Hepatocyte (in vitro differentiated cells): ENCODE measurements at regions not wholly inside any gene's neighbourhood (a gene's known extent, or its start where the extent isn't known, plus 50 kb on each side); places are given as distances from the start of the nearest gene placed in this dataset.

Source experiments
- DNase-seq: peaks from one replicate; pipeline ENCODE4 v3.0.0-alpha.2; 2016; ENCODE audit warnings: low spot score
- H2AFZ ChIP-seq: fragments of 200-600 bp; sonication (generic); 2 replicates; pipeline ENCODE4 v1.6.0; 2016; ENCODE audit warnings: antibody characterized with exemption, mild to moderate bottlenecking
- H3K27ac ChIP-seq: fragments of 200-600 bp; sonication (generic); 2 replicates; pipeline ENCODE4 v1.5.1; 2016; ENCODE audit warnings: mild to moderate bottlenecking
- H3K27me3 ChIP-seq: fragments of 200-600 bp; sonication (generic); 2 replicates; pipeline ENCODE4 v1.6.1; 2016
- H3K36me3 ChIP-seq: fragments of 200-600 bp; sonication (generic); replicated peaks from 2 replicates; pipeline ENCODE4 v1.5.1; 2016; ENCODE audit warnings: low read depth; ENCODE audit not compliant: insufficient read depth
- H3K4me1 ChIP-seq: fragments of 200-600 bp; sonication (generic); 2 replicates; pipeline ENCODE4 v1.5.1; 2016; ENCODE audit warnings: mild to moderate bottlenecking, moderate library complexity; ENCODE audit not compliant: insufficient read depth
- H3K4me2 ChIP-seq: fragments of 200-600 bp; sonication (generic); 2 replicates; pipeline ENCODE4 v1.6.0; 2016
- H3K4me3 ChIP-seq: fragments of 200-600 bp; sonication (generic); 2 replicates; pipeline ENCODE4 v1.5.1; 2016; ENCODE audit warnings: mild to moderate bottlenecking
- H3K79me2 ChIP-seq: fragments of 200-600 bp; sonication (generic); 2 replicates; pipeline ENCODE4 v1.6.0; 2017; ENCODE audit warnings: mild to moderate bottlenecking
- H3K9me2 ChIP-seq: fragments of 200-600 bp; sonication (generic); replicated peaks from 2 replicates; pipeline ENCODE4 v1.6.0; 2017; ENCODE audit warnings: mild to moderate bottlenecking; ENCODE audit not compliant: insufficient read depth
- H3K9me3 ChIP-seq: fragments of 200-600 bp; sonication (generic); 2 replicates; pipeline ENCODE4 v1.5.1; 2016; ENCODE audit warnings: low read depth, mild to moderate bottlenecking
- H4K20me1 ChIP-seq: fragments of 200-600 bp; sonication (generic); 2 replicates; pipeline ENCODE4 v1.6.0; 2016; ENCODE audit warnings: mild to moderate bottlenecking; ENCODE audit not compliant: insufficient read depth, poor library complexity, severe bottlenecking
- EZH2 ChIP-seq: fragments of 200-600 bp; sonication (generic); IDR thresholded peaks from 2 replicates; pipeline ENCODE4 v1.6.1; 2016; ENCODE audit warnings: antibody characterized with exemption, mild to moderate bottlenecking, borderline replicate concordance
- EZH2phosphoT487 ChIP-seq: fragments of 200-600 bp; sonication (generic); IDR thresholded peaks from one replicate; pipeline ENCODE4 v1.6.1; 2018; ENCODE audit warnings: antibody characterized with exemption, mild to moderate bottlenecking, low read depth, moderate library complexity; ENCODE audit not compliant: unreplicated experiment, severe bottlenecking
- WGBS: methylation state at CpG from one replicate; pipeline ENCODE4 v1.1.6; 2016; ENCODE audit warnings: low lambda C conversion rate; ENCODE audit errors: missing lambda C conversion rate; 5-methylcytosine and 5-hydroxymethylcytosine counted together
- TF ChIP-seq, protein P1 (sequence below): fragments of 200-600 bp; sonication (generic); IDR thresholded peaks from 2 replicates; pipeline ENCODE4 v1.5.1; 2016; ENCODE audit warnings: antibody characterized with exemption, mild to moderate bottlenecking; ENCODE audit not compliant: poor library complexity

- TF ChIP-seq EZH2 (no peak), EZH2phosphoT487 (no peak)
- TF ChIP-seq, protein P1, sequence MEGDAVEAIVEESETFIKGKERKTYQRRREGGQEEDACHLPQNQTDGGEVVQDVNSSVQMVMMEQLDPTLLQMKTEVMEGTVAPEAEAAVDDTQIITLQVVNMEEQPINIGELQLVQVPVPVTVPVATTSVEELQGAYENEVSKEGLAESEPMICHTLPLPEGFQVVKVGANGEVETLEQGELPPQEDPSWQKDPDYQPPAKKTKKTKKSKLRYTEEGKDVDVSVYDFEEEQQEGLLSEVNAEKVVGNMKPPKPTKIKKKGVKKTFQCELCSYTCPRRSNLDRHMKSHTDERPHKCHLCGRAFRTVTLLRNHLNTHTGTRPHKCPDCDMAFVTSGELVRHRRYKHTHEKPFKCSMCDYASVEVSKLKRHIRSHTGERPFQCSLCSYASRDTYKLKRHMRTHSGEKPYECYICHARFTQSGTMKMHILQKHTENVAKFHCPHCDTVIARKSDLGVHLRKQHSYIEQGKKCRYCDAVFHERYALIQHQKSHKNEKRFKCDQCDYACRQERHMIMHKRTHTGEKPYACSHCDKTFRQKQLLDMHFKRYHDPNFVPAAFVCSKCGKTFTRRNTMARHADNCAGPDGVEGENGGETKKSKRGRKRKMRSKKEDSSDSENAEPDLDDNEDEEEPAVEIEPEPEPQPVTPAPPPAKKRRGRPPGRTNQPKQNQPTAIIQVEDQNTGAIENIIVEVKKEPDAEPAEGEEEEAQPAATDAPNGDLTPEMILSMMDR = no peak
- no peak overlapping the region for H2AFZ ChIP-seq
- H3K4me3 ChIP-seq = no peak overlapping the region
- H3K9me3 ChIP-seq = no peaks in the 10 kb centered on the region
- no peak overlapping the region for H3K4me2 ChIP-seq
- WGBS = 56% methylated on average over 1 of the region's 1 CpG
- H3K9me2 ChIP-seq = no peaks in the 10 kb centered on the region
- DNase-seq = no peak
- H3K4me1 ChIP-seq = no peaks in the 10 kb centered on the region
- no peaks in the 10 kb centered on the region for H4K20me1 ChIP-seq
- H3K27ac ChIP-seq = no peak overlapping the region
- H3K27me3 ChIP-seq = no peaks in the 10 kb centered on the region
- no peaks in the 10 kb centered on the region for H3K79me2 ChIP-seq
- H3K36me3 ChIP-seq = no peaks in the 10 kb centered on the region
Measured at GRCh38 chr11:42901084-42901483, 410.7 kb upstream of the API5 start.

GRCh38 chr11:42906226-42906625, 405.6 kb upstream of the API5 start:
- H3K9me2 ChIP-seq = no peaks in the 10 kb centered on the region
- no peak overlapping the region for H3K4me2 ChIP-seq
- no peak for DNase-seq
- H3K27ac ChIP-seq = no peak overlapping the region
- no peak overlapping the region for H3K4me3 ChIP-seq
- WGBS = 76% methylated on average over 7 of the region's 7 CpGs
- H4K20me1 ChIP-seq = no peaks in the 10 kb centered on the region
- H2AFZ ChIP-seq = no peak overlapping the region
- no peaks in the 10 kb centered on the region for H3K36me3 ChIP-seq
- no peaks in the 10 kb centered on the region for H3K9me3 ChIP-seq
- no peaks in the 10 kb centered on the region for H3K79me2 ChIP-seq
- no peaks in the 10 kb centered on the region for H3K4me1 ChIP-seq
- H3K27me3 ChIP-seq = no peaks in the 10 kb centered on the region
- TF ChIP-seq, protein P1 = no peak
- no peak for TF ChIP-seq EZH2phosphoT487
- TF ChIP-seq EZH2 = no peak

DNA sequence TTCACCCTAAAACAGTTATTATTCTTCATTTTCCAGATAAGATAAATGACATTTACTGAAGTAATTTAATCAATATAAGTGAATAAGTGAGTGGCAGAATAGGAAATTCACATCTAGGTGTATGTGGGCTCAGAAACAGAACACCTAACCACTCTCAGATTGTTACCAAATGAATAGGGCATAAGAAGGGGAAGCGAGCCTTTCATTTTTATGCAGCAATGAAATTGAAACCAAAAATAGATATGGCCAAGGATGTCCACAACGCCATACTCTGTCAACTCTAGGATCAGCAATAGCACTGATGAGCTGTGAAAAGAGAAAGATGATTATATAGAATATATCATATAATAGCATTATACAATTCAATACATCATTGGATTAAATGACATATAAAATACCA, 398.1 kb upstream of the API5 start:
- Histone ChIP-seq H3K4me2 (no peak overlapping the region), H3K9me3 (no peaks in the 10 kb centered on the region), H3K27me3 (no peaks in the 10 kb centered on the region), H3K9me2 (no peaks in the 10 kb centered on the region), H3K4me3 (no peak overlapping the region), H4K20me1 (no peaks in the 10 kb centered on the region), H3K36me3 (no peaks in the 10 kb centered on the region), H3K27ac (no peak overlapping the region), H2AFZ (no peak overlapping the region), H3K4me1 (no peaks in the 10 kb centered on the region), H3K79me2 (no peaks in the 10 kb centered on the region)
- no peak for TF ChIP-seq EZH2phosphoT487
- TF ChIP-seq, protein P1 = no peak
- no peak for TF ChIP-seq EZH2
- 90% methylated on average over 2 of the region's 2 CpGs for WGBS
- no peak for DNase-seq

DNA sequence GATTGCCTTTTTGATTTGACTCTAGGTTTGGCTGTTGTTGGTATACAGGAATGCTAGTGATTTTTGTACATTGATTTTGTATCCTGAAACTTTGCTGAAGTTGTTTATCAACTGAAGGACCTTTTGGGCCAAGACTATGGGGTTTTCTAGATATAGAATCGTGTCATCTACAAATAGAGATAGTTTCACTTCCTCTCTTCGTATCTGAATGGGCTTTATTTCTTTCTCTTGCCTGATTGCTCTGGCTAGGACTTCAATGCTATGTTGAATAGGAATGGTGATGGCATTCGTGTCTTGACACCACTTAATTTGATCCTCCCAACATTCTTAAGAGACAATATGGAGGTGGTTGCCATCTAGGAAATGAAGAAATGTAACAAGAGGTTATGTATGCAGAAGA, 388.1 kb upstream of the API5 start:
- Histone ChIP-seq H3K27me3 (no peaks in the 10 kb centered on the region), H3K4me2 (no peak overlapping the region), H3K9me2 (no peaks in the 10 kb centered on the region), H3K4me1 (no peaks in the 10 kb centered on the region), H2AFZ (no peak overlapping the region), H3K36me3 (no peaks in the 10 kb centered on the region), H3K9me3 (no peaks in the 10 kb centered on the region), H3K27ac (no peak overlapping the region), H3K79me2 (no peaks in the 10 kb centered on the region), H4K20me1 (no peaks in the 10 kb centered on the region), H3K4me3 (no peak overlapping the region)
- no peak for DNase-seq
- no peak for TF ChIP-seq EZH2phosphoT487
- TF ChIP-seq EZH2 = no peak
- TF ChIP-seq, protein P1 = no peak
- WGBS = 67% methylated on average over 3 of the region's 3 CpGs
